HG03354 (cell line): ENCODE measurements at regions not wholly inside any gene's neighbourhood (a gene's known extent, or its start where the extent isn't known, plus 50 kb on each side); places are given as distances from the start of the nearest gene placed in this dataset.
"Not testable (repeated sequence)": the region's sequence is repeated elsewhere in the genome, so short reads cannot be mapped to it uniquely, and the experiment has no call there.

ENCODE experiments used
- ATAC-seq: cut with Tn5 transposase; IDR thresholded peaks from one replicate; pipeline ENCODE4 v1.9.1; 2021; ENCODE audit warnings: mild to moderate bottlenecking; ENCODE audit not compliant: unreplicated experiment, poor library complexity, severe bottlenecking

DNA sequence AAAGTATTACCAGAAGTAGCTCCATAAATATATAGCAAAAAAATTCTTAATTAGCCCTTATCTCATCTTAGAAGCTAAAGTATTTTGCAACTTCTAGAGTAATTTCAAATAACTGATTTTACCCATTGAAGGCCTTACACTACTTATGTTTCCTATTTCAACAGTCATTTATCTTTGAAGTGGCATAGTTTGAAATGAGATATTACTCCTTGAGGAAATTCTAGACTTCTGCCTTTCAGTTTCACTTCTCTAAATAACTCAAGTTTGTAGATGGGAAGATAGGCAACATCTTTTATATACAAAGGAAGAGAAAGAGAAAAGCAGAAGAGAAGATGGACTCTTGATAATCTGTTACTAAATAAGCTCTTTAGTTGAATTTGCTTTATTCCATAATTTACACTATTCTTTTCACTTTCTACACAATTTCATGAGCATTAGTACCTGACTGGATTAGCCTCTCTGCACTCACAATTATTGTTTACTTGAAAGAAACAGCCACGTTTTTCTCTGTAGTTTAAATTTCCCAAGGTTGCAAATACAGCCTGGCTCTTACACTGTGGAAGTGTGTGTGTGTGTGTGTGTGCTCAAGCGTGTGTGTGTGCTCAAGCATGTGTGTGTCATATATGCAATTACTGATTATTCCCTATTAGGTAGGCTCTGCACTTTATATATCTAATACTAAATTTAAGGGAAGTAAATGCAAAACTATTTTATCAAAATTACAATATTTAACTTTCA is 60.6 kb upstream of the EMB start:
- ATAC-seq: peak; percentile 99

DNA sequence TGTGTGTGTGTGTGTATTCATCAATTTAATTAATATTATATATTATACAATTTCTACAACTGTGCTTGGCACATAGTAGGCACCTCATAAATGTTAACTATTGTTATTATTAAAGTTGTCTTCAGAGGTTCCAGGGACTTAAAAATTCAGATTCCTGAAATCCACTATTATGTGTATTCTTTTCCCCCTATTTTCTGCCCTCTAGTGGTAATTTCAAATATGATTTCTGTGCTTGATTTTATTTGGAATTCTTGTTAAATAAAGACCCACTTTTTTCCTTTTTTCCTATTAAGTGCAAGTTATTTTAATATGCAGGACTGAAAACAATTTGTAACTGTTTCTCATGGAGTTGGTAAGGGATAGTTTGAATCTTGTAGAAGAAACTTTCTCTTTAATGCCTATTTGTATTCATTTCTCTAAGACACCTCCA is 72.0 kb upstream of the EMB start:
- ATAC-seq: not testable (repeated sequence)

- ATAC-seq: not testable (repeated sequence)
Observed at GRCh38 chr5:50521060-50521459, 80.0 kb upstream of the EMB start.

DNA sequence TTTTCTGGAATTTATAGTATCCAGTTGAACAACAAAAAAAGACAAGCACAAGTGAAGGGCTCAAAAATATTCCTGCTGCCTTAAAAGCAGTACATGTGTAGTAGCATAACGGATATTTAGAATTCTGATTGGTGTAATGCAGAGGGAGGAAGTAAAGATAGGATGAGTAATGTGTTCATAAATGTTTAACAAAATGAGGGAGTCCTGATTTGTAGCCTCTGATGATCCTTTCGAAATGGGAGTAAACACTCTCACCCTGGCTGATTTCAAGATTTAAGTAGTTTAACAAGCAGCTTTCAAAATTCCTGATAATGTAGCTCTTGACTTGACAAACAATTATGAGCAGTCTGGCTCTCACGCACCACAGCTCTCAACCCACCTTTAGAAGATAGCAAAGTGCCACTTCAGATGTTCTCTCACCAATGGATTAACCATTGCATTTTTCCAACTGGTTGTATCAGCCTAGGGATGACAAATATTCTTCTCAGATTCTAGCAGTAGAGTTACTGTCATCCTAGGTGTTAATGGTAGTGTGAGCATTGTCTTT is 86.5 kb upstream of the EMB start:
- not testable (repeated sequence) for ATAC-seq

DNA sequence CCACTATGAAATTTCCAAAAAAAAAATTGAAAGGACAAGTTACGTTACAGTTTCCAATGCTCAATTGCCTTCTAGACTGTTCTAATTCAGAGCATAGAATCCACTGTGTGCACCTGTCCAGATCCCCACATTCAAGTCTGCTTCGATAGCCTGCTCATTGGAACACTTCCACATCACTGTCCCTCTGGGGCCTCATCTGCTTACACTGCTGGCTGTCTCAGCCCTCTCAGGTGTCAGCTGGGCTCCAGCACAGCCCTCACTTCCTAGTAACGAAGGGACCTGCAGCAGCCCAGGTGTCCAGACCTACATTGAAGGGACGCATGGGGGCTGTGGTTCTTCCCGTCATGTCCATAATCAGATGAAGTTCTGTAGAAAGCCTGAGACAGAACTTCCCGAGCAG is 94.3 kb upstream of the EMB start:
- no peak for ATAC-seq

DNA sequence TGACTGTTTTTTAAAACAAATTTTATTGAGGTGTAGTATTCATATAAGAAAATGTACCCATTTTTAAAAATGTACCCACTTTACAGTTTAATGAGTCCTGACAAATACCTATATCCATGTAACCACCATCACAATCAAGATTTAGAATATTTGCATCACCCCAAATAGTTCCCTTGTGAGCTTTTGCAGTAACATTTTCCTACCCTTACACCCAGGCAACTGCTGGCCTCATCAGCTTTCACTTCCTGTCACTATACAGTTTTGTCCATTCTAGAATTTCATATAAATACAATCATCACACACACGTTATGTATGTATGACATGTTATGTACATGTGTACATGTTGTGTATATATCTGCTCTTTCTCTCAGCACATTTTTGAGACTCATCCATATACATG is 96.4 kb upstream of the EMB start:
- peak; percentile 71 for ATAC-seq

DNA sequence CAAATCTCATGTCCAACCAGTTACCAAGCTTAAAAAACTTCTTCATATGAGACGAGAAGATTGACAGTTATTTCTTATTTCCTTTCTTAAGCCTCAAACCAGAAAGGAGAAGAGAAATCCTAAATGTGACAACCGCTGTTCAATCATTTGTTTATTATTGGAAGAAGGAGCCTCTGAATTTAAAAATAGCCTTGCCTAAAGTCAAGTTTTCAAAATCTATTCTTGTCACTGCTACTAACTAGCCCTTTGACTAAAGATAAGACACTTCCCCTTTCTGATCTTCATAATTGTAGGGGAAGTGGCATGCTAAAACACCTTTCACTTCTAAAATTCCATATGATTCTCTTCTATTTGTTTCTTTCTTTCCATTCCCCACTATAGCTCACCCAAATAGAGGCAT is 106.2 kb upstream of the EMB start:
- ATAC-seq: peak; percentile 82

GRCh38 chr5:50550267-50550666 is 109.2 kb upstream of the EMB start:
- ATAC-seq: no peak

DNA sequence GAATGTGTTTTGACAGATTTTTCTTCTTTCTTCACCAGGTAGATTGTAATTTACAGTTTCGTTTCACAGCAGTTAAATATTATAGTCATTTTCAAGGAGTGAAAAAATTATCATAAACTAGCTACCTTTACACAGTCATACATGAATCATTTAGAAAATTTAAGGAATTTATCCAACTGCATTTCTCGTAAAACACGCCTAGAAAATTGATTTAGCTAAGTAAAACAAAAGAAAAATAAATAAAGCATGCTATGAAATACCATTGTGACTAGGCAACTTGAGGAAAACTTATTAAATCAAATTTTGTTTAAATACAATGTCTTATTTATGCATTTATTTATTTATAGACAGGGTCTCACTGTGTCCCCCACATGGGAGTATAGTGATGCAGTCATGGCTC is 109.9 kb upstream of the EMB start:
- ATAC-seq: no peak

DNA sequence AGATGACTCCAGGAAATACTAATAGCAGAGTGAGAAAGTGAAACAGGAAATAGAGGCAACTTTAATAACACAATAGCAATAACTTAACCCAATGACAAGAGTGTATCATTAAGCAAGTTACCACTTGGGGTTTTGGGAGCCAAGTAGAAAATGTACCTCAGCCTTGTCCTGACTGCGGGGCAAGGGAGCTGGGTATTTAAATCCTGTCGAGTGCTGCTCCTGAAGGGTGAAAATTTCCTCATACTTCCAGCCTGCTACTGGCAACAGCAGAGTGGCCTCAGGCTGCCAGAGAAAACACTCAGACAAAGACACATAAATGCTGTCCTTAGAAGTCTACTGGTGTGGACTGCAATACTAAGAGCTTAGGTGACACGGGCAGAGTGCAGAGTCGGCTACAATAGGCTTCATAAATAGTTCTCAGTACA is 112.5 kb upstream of the EMB start:
- ATAC-seq: no peak

DNA sequence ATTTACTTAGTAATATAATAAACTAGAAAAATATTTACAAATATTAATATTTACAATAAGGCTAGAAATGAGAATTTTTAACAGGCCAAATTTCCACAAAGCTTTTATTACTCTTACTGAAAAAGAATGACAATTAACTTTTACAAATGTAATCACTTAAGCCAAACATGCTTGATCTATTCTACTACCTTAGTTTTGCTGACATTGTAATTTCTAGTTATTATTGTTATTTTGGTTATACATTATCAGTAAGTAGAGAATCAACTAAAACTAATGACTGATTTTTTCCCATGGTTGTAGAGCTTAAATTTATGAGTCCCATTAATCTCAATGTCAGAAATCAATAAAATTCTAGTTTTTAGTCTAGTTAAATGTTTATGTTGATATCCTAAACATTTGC is 107.8 kb upstream of the PARP8 start:
- not testable (repeated sequence) for ATAC-seq

- no peak for ATAC-seq
Observed at GRCh38 chr5:50559955-50560354, 106.5 kb upstream of the PARP8 start.

- ATAC-seq: no peak
Observed at GRCh38 chr5:50562694-50563093, 103.7 kb upstream of the PARP8 start.

GRCh38 chr5:50564079-50564478 is 102.4 kb upstream of the PARP8 start:
- ATAC-seq: peak; percentile 85

GRCh38 chr5:50564558-50564957 is 101.9 kb upstream of the PARP8 start:
- peak; percentile 50 for ATAC-seq

DNA sequence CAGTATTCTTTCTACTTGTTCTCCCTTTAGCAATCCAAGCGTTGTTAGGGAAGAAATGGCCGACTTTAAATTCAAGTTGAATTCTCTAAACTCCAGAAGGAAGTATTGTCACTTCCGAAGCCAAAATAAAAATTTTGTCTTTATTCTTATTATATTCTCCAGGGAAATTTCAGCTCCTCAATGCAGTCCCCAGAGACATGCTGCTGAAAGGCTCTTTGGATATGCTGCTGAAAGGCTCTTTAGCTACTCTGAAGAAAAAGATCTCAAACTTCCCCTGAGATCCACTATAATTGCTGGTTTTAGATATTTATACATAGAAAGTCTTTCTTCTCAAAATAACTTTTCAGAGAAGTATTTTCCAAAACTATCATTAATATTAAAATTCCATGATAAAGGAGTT is 92.3 kb upstream of the PARP8 start:
- ATAC-seq: no peak

DNA sequence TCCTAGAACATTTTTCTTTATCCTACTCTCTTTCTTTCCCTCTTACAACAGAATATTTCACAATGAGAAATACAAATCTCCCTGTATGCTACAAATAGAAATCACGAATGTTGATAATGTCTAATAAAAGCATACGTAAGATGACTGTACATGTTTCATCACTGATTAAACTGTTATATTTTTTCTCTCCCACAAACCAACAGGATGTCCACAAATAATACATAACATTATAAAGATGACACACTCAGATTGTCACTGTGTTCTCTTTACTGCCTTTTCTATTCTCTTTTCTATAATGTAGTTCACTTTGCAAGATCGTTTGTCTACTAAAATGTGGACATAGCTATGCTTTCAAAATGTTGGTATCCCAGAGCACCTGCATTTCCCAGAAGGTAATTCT is 90.7 kb upstream of the PARP8 start:
- no peak for ATAC-seq

DNA sequence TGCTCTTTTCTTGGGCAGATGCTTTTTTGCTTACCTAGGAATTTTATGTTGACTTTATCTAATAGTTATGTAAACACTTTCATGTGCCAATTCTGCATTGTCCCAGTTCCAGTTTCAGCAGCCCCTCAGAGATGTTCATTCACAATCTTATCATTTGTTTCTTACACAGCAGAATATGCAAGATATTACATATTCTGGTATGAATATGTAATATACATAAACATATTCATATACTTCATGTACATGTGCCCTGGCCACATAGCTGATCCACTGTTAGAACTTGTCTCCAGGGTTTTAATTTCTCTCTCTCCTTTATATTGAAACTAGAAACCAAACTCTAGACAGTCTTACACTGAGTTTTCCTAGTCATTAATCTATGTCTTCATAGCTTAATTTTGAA is 90.2 kb upstream of the PARP8 start:
- no peak for ATAC-seq

DNA sequence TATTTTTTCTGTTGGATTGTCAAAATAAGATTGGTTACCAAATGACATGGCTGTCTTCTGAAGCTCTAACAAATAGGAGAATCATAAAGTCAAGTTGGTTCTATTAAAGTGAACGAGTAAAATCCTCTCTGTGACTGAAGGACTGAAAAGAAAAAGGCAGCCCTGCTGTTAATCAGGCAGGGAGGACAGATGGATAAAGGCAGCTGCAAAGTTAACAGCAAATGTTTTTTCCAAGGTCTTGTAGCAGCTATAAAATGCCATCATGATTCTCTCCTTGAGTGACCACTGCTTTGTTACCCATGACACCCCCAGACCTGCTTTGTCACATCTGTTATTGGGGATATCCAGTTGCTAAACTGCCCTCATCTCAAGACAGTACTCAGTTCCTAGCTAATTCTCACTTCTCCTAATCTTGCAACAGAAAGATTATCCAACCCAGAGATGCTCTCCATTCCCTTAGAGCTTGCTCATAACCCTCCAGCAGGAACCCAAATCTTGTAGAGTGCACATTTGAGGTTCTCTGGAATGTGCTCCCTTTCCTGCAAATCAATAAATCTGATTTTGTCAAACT is 89.7 kb upstream of the PARP8 start:
- no peak for ATAC-seq

DNA sequence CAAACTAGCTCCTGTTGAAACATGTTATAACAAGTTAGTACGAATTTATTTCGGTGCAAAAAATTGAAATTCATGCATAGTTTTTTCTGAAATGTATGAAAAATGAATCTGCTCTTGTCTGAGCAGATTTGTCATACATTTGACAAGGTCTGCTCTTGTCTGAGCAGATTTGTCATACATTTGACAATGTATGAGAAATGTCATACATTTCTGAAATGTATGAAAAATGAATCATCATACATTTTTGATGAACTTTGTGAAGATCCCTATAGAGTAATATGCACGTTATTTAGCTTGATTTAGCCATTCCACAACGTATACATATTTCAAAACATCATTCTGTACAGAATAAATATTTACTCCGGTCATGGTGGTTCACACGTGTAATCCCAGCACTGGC is 85.9 kb upstream of the PARP8 start:
- no peak for ATAC-seq

DNA sequence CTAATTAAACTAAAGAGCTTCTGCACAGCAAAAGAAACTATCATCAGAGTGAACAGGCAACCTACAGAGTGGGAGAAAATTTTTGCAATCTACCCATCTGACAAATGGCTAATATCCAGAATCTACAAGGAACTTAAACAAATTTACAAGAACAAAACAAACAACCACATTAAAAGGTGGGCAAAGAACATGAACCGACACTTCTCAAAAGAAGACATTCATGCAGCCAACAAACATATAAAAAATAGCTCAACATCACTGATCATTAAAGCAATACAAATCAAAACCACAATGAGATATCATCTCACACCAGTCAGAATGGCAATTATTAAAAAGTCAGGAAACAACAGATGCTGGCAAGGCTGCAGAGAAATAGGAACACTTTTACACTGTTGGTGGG is 84.6 kb upstream of the PARP8 start:
- not testable (repeated sequence) for ATAC-seq
